GM12874 (cell line): ENCODE measurements at regions not wholly inside any gene's neighbourhood (a gene's known extent, or its start where the extent isn't known, plus 50 kb on each side); places are given as distances from the start of the nearest gene placed in this dataset.

Experiments
- TF ChIP-seq, protein P1 (sequence below): IDR thresholded peaks from 2 replicates; pipeline ENCODE4 v1.5.1; 2011; ENCODE audit warnings: low read depth, mild to moderate bottlenecking, control low read depth, low read length, moderate library complexity; ENCODE audit not compliant: insufficient read depth

- TF ChIP-seq, protein P1, sequence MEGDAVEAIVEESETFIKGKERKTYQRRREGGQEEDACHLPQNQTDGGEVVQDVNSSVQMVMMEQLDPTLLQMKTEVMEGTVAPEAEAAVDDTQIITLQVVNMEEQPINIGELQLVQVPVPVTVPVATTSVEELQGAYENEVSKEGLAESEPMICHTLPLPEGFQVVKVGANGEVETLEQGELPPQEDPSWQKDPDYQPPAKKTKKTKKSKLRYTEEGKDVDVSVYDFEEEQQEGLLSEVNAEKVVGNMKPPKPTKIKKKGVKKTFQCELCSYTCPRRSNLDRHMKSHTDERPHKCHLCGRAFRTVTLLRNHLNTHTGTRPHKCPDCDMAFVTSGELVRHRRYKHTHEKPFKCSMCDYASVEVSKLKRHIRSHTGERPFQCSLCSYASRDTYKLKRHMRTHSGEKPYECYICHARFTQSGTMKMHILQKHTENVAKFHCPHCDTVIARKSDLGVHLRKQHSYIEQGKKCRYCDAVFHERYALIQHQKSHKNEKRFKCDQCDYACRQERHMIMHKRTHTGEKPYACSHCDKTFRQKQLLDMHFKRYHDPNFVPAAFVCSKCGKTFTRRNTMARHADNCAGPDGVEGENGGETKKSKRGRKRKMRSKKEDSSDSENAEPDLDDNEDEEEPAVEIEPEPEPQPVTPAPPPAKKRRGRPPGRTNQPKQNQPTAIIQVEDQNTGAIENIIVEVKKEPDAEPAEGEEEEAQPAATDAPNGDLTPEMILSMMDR: no peak
These were observed 565.7 kb upstream of the PLXNA2 start for GRCh38 chr1:208809876-208810275.

DNA sequence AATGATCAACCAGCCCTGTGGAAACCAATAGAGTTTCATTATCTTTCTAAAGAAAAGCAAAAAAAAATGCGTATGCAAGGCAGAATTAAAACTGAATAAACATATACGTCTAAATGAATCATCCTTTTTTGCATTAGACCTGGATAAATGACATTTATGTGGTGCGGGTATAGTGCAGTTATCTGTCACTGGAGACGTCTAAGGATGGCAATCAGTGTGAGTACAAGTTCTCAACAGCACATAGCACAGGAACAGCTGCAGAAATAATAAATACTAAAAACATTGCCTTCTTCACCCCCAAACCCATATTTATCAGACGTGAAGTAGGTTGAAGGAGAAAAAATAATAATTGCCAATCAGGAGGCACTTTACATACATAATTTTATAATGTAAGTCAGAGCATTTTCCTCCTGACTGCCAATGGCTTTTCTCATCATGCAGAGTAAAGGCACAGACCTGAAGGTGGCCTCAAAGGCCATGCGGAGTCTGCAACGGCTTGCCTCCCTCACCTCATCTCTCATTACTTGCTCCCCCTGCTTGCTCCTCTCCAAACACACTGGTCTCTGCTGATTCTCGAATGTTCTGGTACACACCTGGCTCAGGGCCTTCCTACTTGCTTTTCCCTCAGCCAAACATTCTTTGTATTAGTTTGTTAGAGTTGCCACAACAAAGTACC, 574.7 kb upstream of the PLXNA2 start:
- TF ChIP-seq, protein P1: no peak

- TF ChIP-seq, protein P1: no peak
These were observed 576.5 kb upstream of the PLXNA2 start for GRCh38 chr1:208820580-208821212.

DNA sequence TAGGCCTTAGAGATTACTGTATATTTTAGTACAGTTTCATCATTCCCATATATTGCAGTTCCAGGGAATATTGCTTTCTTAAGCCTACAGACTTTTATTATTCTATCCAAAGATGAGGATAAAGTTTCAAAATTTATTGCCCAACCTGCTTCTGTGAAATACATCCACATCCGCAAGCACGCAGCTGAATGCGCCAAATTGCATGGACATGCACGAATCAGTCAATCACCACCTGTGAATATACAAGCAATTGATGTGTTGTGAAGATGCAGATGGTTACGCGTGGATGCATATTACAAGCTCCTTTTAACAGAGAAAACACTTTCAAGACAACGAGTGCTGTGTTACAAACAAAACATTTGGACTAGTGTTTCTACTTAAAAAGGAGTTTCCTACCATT, 577.8 kb upstream of the PLXNA2 start:
- TF ChIP-seq, protein P1: no peak

GRCh38 chr1:208825300-208825699, 581.1 kb upstream of the PLXNA2 start:
- TF ChIP-seq, protein P1: no peak

- TF ChIP-seq, protein P1: no peak
These were observed 585.4 kb upstream of the PLXNA2 start for GRCh38 chr1:208829595-208829994.

- TF ChIP-seq, protein P1: no peak
These were observed 590.4 kb upstream of the PLXNA2 start for GRCh38 chr1:208834381-208835096.
